ENCODE measurements at regions not wholly inside any gene's neighbourhood (a gene's known extent, or its start where the extent isn't known, plus 50 kb on each side); places are given as distances from the start of the nearest gene placed in this dataset.

GRCh38 chr11:92762121-92762540 is 207.3 kb upstream of the MTNR1B start:
- H3K27ac ChIP-seq (ENCODE audit: low read depth, low read length): no peak overlapping the region
- H3K79me2 ChIP-seq (ENCODE audit: insufficient read depth, low read length): no peaks in the 10 kb centered on the region
- no peaks in the 10 kb centered on the region for H3K36me3 ChIP-seq (ENCODE audit: low read length)
- no peaks in the 10 kb centered on the region for H3K9me2 ChIP-seq (replicated peaks; ENCODE audit: insufficient read depth, low read length)
- H3K4me2 ChIP-seq (ENCODE audit: low read depth, low read length, poor library complexity, severe bottlenecking): no peak overlapping the region
- no peaks in the 10 kb centered on the region for H4K20me1 ChIP-seq (ENCODE audit: low read depth, low read length)
- no peak for TF ChIP-seq EZH2phosphoT487 (conservative IDR thresholded peaks at IDR 0.05; ENCODE audit: low read length)
- TF ChIP-seq, protein P1, sequence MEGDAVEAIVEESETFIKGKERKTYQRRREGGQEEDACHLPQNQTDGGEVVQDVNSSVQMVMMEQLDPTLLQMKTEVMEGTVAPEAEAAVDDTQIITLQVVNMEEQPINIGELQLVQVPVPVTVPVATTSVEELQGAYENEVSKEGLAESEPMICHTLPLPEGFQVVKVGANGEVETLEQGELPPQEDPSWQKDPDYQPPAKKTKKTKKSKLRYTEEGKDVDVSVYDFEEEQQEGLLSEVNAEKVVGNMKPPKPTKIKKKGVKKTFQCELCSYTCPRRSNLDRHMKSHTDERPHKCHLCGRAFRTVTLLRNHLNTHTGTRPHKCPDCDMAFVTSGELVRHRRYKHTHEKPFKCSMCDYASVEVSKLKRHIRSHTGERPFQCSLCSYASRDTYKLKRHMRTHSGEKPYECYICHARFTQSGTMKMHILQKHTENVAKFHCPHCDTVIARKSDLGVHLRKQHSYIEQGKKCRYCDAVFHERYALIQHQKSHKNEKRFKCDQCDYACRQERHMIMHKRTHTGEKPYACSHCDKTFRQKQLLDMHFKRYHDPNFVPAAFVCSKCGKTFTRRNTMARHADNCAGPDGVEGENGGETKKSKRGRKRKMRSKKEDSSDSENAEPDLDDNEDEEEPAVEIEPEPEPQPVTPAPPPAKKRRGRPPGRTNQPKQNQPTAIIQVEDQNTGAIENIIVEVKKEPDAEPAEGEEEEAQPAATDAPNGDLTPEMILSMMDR (IDR thresholded peaks at IDR 0.05; ENCODE audit: insufficient read depth, low read length, poor library complexity, severe bottlenecking): no peak
- no peak overlapping the region for H2AFZ ChIP-seq (ENCODE audit: low read depth, low read length, severe bottlenecking)
- no peaks in the 10 kb centered on the region for H3K9me3 ChIP-seq (ENCODE audit: insufficient read depth, low read length)
- H3K27me3 ChIP-seq (ENCODE audit: low read length): no peaks in the 10 kb centered on the region; the same call in 1 of the 2 replicates
- H3K9ac ChIP-seq (ENCODE audit: low read length): no peak overlapping the region
- H3K4me3 ChIP-seq (ENCODE audit: insufficient read depth, low read length, poor library complexity, severe bottlenecking): no peak overlapping the region
- H3F3A ChIP-seq (ENCODE audit: insufficient read depth): no peaks in the 10 kb centered on the region

- Histone ChIP-seq H3K79me2 (ENCODE audit: insufficient read depth, low read length) (no peaks in the 10 kb centered on the region), H3K9me2 (replicated peaks; ENCODE audit: insufficient read depth, low read length) (no peaks in the 10 kb centered on the region), H4K20me1 (ENCODE audit: low read depth, low read length) (no peaks in the 10 kb centered on the region), H3K9me3 (ENCODE audit: insufficient read depth, low read length) (no peaks in the 10 kb centered on the region), H2AFZ (ENCODE audit: low read depth, low read length, severe bottlenecking) (no peak overlapping the region), H3K9ac (ENCODE audit: low read length) (no peak overlapping the region), H3F3A (ENCODE audit: insufficient read depth) (no peaks in the 10 kb centered on the region), H3K36me3 (ENCODE audit: low read length) (no peaks in the 10 kb centered on the region), H3K4me2 (ENCODE audit: low read depth, low read length, poor library complexity, severe bottlenecking) (no peak overlapping the region), H3K4me3 (ENCODE audit: insufficient read depth, low read length, poor library complexity, severe bottlenecking) (no peak overlapping the region), H3K27me3 (ENCODE audit: low read length) (no peaks in the 10 kb centered on the region), H3K27ac (ENCODE audit: low read depth, low read length) (no peak overlapping the region)
- TF ChIP-seq, protein P1 (IDR thresholded peaks at IDR 0.05; ENCODE audit: insufficient read depth, low read length, poor library complexity, severe bottlenecking): no peak
- TF ChIP-seq EZH2phosphoT487 (conservative IDR thresholded peaks at IDR 0.05; ENCODE audit: low read length): no peak
These were observed 206.1 kb upstream of the MTNR1B start for GRCh38 chr11:92763336-92763735.

DNA sequence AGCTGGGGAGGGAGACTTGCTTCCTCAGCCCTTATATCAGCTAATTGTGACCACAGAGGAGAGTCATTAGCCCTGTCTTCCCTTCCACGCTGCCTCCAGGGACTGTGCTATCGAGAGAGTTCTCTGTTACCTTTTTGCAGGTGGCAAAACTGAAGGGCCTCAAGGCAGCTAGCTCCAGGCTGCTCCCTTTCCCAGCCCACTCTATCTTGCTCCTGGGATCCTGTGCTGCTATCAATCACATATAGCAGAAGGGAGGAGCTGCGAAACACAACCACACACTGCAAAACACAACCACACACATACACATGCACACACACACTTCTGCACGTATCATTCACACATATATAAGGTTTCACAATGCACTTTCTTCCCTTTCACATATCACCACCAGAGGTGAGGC is 205.3 kb upstream of the MTNR1B start:
- H3K4me2 ChIP-seq (ENCODE audit: low read depth, low read length, poor library complexity, severe bottlenecking): no peak overlapping the region
- no peaks in the 10 kb centered on the region for H3F3A ChIP-seq (ENCODE audit: insufficient read depth)
- no peaks in the 10 kb centered on the region for H3K9me3 ChIP-seq (ENCODE audit: insufficient read depth, low read length)
- H3K9ac ChIP-seq (ENCODE audit: low read length): no peak overlapping the region
- no peaks in the 10 kb centered on the region for H4K20me1 ChIP-seq (ENCODE audit: low read depth, low read length)
- no peaks in the 10 kb centered on the region for H3K9me2 ChIP-seq (replicated peaks; ENCODE audit: insufficient read depth, low read length)
- H3K36me3 ChIP-seq (ENCODE audit: low read length): no peaks in the 10 kb centered on the region
- H3K27ac ChIP-seq (ENCODE audit: low read depth, low read length): no peak overlapping the region
- no peak overlapping the region for H2AFZ ChIP-seq (ENCODE audit: low read depth, low read length, severe bottlenecking)
- no peaks in the 10 kb centered on the region for H3K79me2 ChIP-seq (ENCODE audit: insufficient read depth, low read length)
- no peak overlapping the region for H3K4me3 ChIP-seq (ENCODE audit: insufficient read depth, low read length, poor library complexity, severe bottlenecking)
- no peak for TF ChIP-seq EZH2phosphoT487 (conservative IDR thresholded peaks at IDR 0.05; ENCODE audit: low read length)
- TF ChIP-seq, protein P1 (IDR thresholded peaks at IDR 0.05; ENCODE audit: insufficient read depth, low read length, poor library complexity, severe bottlenecking): no peak
- H3K27me3 ChIP-seq (ENCODE audit: low read length): no peaks in the 10 kb centered on the region

Data from SU-DHL-6 (cell line).